Caco-2 (cell line): ENCODE measurements at regions not wholly inside any gene's neighbourhood (a gene's known extent, or its start where the extent isn't known, plus 50 kb on each side); places are given as distances from the start of the nearest gene placed in this dataset.

Source experiments
- BruUV-seq: library from RNA; stranded (reverse); fragments of 400-500 nt; replicated peaks from 2 replicates; lab custom pipeline; 2021; lab: Mats Ljungman, UMichigan
- CTCF ChIA-PET: fragments of 300-600 bp; sonication (Branson Sonifier 250); formaldehyde crosslinking; loops from one replicate; lab custom pipeline; 2022; ENCODE audit warnings: antibody characterized with exemption; lab: Charles Lee
- POLR2A ChIA-PET: fragments of 300-600 bp; sonication (Branson Sonifier 250); formaldehyde crosslinking; loops from one replicate; lab custom pipeline; 2022; ENCODE audit warnings: antibody characterized with exemption; lab: Charles Lee
- DNase-seq, 2 experiments: peaks; one replicate each; pipeline versions ENCODE4 v3.0.0 to v3.0.0-alpha.2; 2020 to 2022
- H3K27me3 ChIP-seq: replicated peaks from 2 replicates; pipeline ENCODE4 v1.6.0; 2011; ENCODE audit warnings: low read length; ENCODE audit not compliant: control insufficient read depth, insufficient read depth
- H3K36me3 ChIP-seq: 2 replicates; pipeline ENCODE4 v1.5.1; 2011; ENCODE audit warnings: low read length; ENCODE audit not compliant: control insufficient read depth, insufficient read depth
- H3K4me1 ChIP-seq: fragments of 250-450 bp; sonication (Bioruptor Pico); 2 replicates; pipeline ENCODE4 v1.5.1; 2020; ENCODE audit warnings: mild to moderate bottlenecking
- H3K4me3 ChIP-seq: 2 replicates; pipeline ENCODE4 v1.5.1; 2011; ENCODE audit warnings: low read depth, mild to moderate bottlenecking, control low read depth, low read length
- H3K9me3 ChIP-seq: fragments of 250-450 bp; sonication (Bioruptor Pico); 2 replicates; pipeline ENCODE4 v1.5.1; 2020; ENCODE audit warnings: mild to moderate bottlenecking, moderate library complexity
- H3K27ac Mint-ChIP-seq: one replicate; pipeline ENCODE4 v1.8.0; 2022; ENCODE audit warnings: mixed read lengths; ENCODE audit not compliant: unreplicated experiment
- H3K27me3 Mint-ChIP-seq: one replicate; pipeline ENCODE4 v1.8.0; 2022; ENCODE audit warnings: mixed read lengths; ENCODE audit not compliant: insufficient read depth, unreplicated experiment
- H3K36me3 Mint-ChIP-seq: one replicate; pipeline ENCODE4 v1.8.0; 2022; ENCODE audit warnings: mild to moderate bottlenecking, mixed read lengths; ENCODE audit not compliant: insufficient read depth, unreplicated experiment
- H3K4me1 Mint-ChIP-seq: one replicate; pipeline ENCODE4 v1.8.0; 2022; ENCODE audit warnings: low read depth, mixed read lengths; ENCODE audit not compliant: unreplicated experiment
- H3K4me3 Mint-ChIP-seq: one replicate; pipeline ENCODE4 v1.8.0; 2022; ENCODE audit warnings: mild to moderate bottlenecking, moderate library complexity, mixed read lengths; ENCODE audit not compliant: unreplicated experiment
- H3K9me3 Mint-ChIP-seq: one replicate; pipeline ENCODE4 v1.8.0; 2022; ENCODE audit warnings: mixed read lengths; ENCODE audit not compliant: unreplicated experiment
- intact Hi-C: fragments of 100-400 bp; cut with micrococcal nuclease; formaldehyde crosslinking; loops from one replicate; pipeline ENCODE4 v1.10.0; 2022; ENCODE audit not compliant: unreplicated experiment
- TF ChIP-seq, protein P1 (sequence below), 2 experiments: fragments of 200-600 bp in 1 of 2; IDR thresholded peaks; 1 replicate in 1 of 2; 2 replicates in 1 of 2; pipeline versions ENCODE4 v1.5.1 to v1.8.0; 2011 to 2022; ENCODE audit warnings: antibody characterized with exemption in 1 of 2, control low read depth in 1 of 2, inconsistent platforms in 1 of 2, low read depth in 1 of 2, low read length in 1 of 2, mild to moderate bottlenecking in 1 of 2, moderate library complexity in 1 of 2; ENCODE audit not compliant: insufficient read depth in 1 of 2, severe bottlenecking in 1 of 2, unreplicated experiment in 1 of 2

DNA sequence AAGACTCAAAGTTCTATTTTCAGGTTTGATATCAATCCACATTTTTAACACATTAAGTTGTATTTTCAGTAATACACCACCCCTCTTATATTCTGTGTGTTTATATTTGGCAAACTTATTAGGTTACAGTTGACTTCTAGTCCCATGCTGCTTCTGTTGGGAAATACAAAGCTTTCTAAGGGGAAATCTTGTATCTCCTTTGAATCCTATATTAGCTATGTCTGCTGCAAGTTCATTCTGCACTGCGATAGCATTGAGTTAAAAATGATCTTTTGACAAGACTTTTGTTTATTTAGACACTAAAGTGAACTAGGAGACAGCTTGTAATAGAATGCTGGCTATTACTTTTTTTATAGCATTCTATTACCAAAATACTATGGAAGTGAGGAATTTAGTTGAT, 625.1 kb upstream of the ANKRD30A start:
- Mint-ChIP-seq H3K36me3 (no peaks in the 10 kb centered on the region), H3K27me3 (peaks cover 17% of the 10 kb centered on the region), H3K9me3 (no peaks in the 10 kb centered on the region), H3K4me3 (no peak overlapping the region), H3K27ac (no peak overlapping the region), H3K4me1 (no peaks in the 10 kb centered on the region)
- TF ChIP-seq, protein P1, sequence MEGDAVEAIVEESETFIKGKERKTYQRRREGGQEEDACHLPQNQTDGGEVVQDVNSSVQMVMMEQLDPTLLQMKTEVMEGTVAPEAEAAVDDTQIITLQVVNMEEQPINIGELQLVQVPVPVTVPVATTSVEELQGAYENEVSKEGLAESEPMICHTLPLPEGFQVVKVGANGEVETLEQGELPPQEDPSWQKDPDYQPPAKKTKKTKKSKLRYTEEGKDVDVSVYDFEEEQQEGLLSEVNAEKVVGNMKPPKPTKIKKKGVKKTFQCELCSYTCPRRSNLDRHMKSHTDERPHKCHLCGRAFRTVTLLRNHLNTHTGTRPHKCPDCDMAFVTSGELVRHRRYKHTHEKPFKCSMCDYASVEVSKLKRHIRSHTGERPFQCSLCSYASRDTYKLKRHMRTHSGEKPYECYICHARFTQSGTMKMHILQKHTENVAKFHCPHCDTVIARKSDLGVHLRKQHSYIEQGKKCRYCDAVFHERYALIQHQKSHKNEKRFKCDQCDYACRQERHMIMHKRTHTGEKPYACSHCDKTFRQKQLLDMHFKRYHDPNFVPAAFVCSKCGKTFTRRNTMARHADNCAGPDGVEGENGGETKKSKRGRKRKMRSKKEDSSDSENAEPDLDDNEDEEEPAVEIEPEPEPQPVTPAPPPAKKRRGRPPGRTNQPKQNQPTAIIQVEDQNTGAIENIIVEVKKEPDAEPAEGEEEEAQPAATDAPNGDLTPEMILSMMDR (IDR thresholded peaks at IDR 0.05; ENCODE audit: insufficient read depth in 1 of 2, low read depth in 1 of 2, low read length in 1 of 2, severe bottlenecking in 1 of 2, unreplicated experiment in 1 of 2): no peak
- intact Hi-C loops: no loop called here
- H3K4me3 ChIP-seq: no peak overlapping the region
- no TSS peak for BruUV-seq
- H3K4me1 ChIP-seq: no peaks in the 10 kb centered on the region
- no peaks in the 10 kb centered on the region for H3K27me3 ChIP-seq
- DNase-seq: no peak
- H3K36me3 ChIP-seq: no peaks in the 10 kb centered on the region
- ChIA-PET POLR2A (no interaction called here), CTCF (no interaction called here)
- H3K9me3 ChIP-seq: no peaks in the 10 kb centered on the region

DNA sequence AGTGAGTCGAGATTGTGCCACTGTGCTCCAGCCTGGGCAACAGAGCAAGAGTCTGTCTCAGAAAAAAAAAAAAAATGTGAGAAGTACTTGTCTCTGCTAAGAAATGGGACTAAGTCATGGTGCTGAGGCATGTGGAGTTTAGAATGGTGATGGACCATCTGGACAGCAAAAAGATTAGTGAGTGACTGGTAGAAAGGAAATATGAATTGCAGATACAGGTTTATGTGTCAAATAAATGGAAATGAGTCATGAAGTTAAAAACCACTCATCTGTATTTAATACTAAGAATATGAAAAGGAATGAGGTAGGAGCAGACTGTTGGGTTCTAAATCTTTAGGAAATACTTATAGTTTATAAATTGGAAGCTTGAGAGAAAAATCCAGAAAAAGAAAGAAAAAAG, 625.7 kb upstream of the ANKRD30A start:
- H3K27me3 Mint-ChIP-seq: peaks cover 17% of the 10 kb centered on the region
- H3K4me3 Mint-ChIP-seq: no peak overlapping the region
- CTCF ChIA-PET: no interaction called here
- Histone ChIP-seq H3K27me3 (no peaks in the 10 kb centered on the region), H3K4me3 (no peak overlapping the region), H3K36me3 (no peaks in the 10 kb centered on the region), H3K9me3 (no peaks in the 10 kb centered on the region), H3K4me1 (no peaks in the 10 kb centered on the region)
- H3K36me3 Mint-ChIP-seq: no peaks in the 10 kb centered on the region
- H3K27ac Mint-ChIP-seq: no peak overlapping the region
- DNase-seq: no peak
- TF ChIP-seq, protein P1 (IDR thresholded peaks at IDR 0.05; ENCODE audit: insufficient read depth in 1 of 2, low read depth in 1 of 2, low read length in 1 of 2, severe bottlenecking in 1 of 2, unreplicated experiment in 1 of 2): no peak
- no TSS peak for BruUV-seq
- POLR2A ChIA-PET: no interaction called here
- no peaks in the 10 kb centered on the region for H3K9me3 Mint-ChIP-seq
- H3K4me1 Mint-ChIP-seq: no peaks in the 10 kb centered on the region
- intact Hi-C loops: no loop called here

DNA sequence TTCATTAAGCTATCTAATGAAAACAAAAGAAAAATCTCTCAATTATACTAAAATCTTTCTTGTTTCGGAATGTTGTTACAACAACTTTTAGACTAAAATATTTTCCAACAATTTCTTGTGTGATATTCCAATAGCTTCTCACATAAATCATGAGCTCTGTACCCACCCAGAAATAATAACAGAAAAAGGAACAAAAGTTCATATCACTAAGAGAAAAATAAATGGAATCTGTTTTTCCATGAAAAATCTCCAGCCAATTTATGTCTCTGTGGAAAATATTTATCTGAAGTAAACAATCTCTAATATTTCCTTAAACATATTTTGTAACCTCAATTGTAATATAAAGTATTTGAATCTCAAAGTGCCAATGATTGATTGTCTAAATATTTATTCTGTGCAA, 628.6 kb upstream of the ANKRD30A start:
- TF ChIP-seq, protein P1 (IDR thresholded peaks at IDR 0.05; ENCODE audit: insufficient read depth in 1 of 2, low read depth in 1 of 2, low read length in 1 of 2, severe bottlenecking in 1 of 2, unreplicated experiment in 1 of 2): no peak
- peaks cover 15% of the 10 kb centered on the region for H3K27me3 Mint-ChIP-seq
- ChIA-PET CTCF (no interaction called here), POLR2A (no interaction called here)
- Histone ChIP-seq H3K4me3 (no peak overlapping the region), H3K36me3 (no peaks in the 10 kb centered on the region), H3K9me3 (no peaks in the 10 kb centered on the region), H3K27me3 (no peaks in the 10 kb centered on the region), H3K4me1 (no peaks in the 10 kb centered on the region)
- H3K27ac Mint-ChIP-seq: no peak overlapping the region
- no peaks in the 10 kb centered on the region for H3K36me3 Mint-ChIP-seq
- no peak overlapping the region for H3K4me3 Mint-ChIP-seq
- BruUV-seq: no TSS peak
- no peaks in the 10 kb centered on the region for H3K9me3 Mint-ChIP-seq
- intact Hi-C loops: no loop called here
- no peaks in the 10 kb centered on the region for H3K4me1 Mint-ChIP-seq
- DNase-seq: no peak
